WTC11 (cell line): ENCODE measurements at regions not wholly inside any gene's neighbourhood (a gene's known extent, or its start where the extent isn't known, plus 50 kb on each side); places are given as distances from the start of the nearest gene placed in this dataset.

ENCODE experiments used
- ATAC-seq: fragments of 200-7000 bp; cut with Tn5 transposase; 2 replicates; pipeline ENCODE4 v1.10.0; 2021; ENCODE audit warnings: mild to moderate bottlenecking, moderate library complexity
- CTCF ChIA-PET: fragments of 300-600 bp; sonication (Branson Sonifier 250); formaldehyde crosslinking; loops from one replicate; lab custom pipeline; 2021; ENCODE audit warnings: antibody characterized with exemption; lab: Charles Lee
- POLR2A ChIA-PET: fragments of 350-600 bp; sonication (Branson Sonifier 250); formaldehyde crosslinking; loops from one replicate; lab custom pipeline; 2021; ENCODE audit warnings: antibody characterized with exemption; lab: Charles Lee
- DNase-seq: peaks from one replicate; pipeline ENCODE4 v3.0.0; 2021; ENCODE audit warnings: low spot score
- H3K27ac Mint-ChIP-seq: 2 replicates; pipeline ENCODE4 v1.8.0; 2021; ENCODE audit warnings: mixed read lengths
- H3K27me3 Mint-ChIP-seq: 2 replicates; pipeline ENCODE4 v1.8.0; 2021; ENCODE audit warnings: low read depth, mild to moderate bottlenecking, moderate library complexity, mixed read lengths
- H3K36me3 Mint-ChIP-seq: 2 replicates; pipeline ENCODE4 v1.8.0; 2021; ENCODE audit warnings: mixed read lengths
- H3K4me1 Mint-ChIP-seq: 2 replicates; pipeline ENCODE4 v1.8.0; 2022; ENCODE audit warnings: mixed read lengths
- H3K4me3 Mint-ChIP-seq: 2 replicates; pipeline ENCODE4 v1.8.0; 2021; ENCODE audit warnings: mild to moderate bottlenecking, moderate library complexity, mixed read lengths
- H3K9me3 Mint-ChIP-seq: 2 replicates; pipeline ENCODE4 v1.8.0; 2021; ENCODE audit warnings: mixed read lengths
- AFF4 ChIP-seq: sonication (generic); formaldehyde crosslinking; IDR thresholded peaks from 2 replicates; pipeline ENCODE4 v1.8.1; 2023; ENCODE audit warnings: mild to moderate bottlenecking, missing genetic modification reagents, borderline replicate concordance
- CDX4 ChIP-seq: fragments of 250-450 bp; sonication (Bioruptor Pico); IDR thresholded peaks from 2 replicates; pipeline ENCODE4 v1.9.0; 2021; ENCODE audit warnings: moderate library complexity, mild to moderate bottlenecking, inconsistent platforms, borderline replicate concordance
- E2F1 ChIP-seq: sonication (generic); formaldehyde crosslinking; IDR thresholded peaks from 2 replicates; pipeline ENCODE4 v1.8.0; 2022; ENCODE audit warnings: mild to moderate bottlenecking, missing genetic modification reagents
- ESRRA ChIP-seq: sonication (generic); formaldehyde crosslinking; IDR thresholded peaks from 2 replicates; pipeline ENCODE4 v1.8.1; 2022; ENCODE audit warnings: mild to moderate bottlenecking, missing genetic modification reagents, borderline replicate concordance
- ETV6 ChIP-seq: sonication (generic); formaldehyde crosslinking; IDR thresholded peaks from 2 replicates; pipeline ENCODE4 v1.8.1; 2022; ENCODE audit warnings: mild to moderate bottlenecking, missing genetic modification reagents
- GABPB1 ChIP-seq: sonication (generic); formaldehyde crosslinking; IDR thresholded peaks from 2 replicates; pipeline ENCODE4 v1.8.1; 2023; ENCODE audit warnings: mild to moderate bottlenecking, missing genetic modification reagents
- GRHL2 ChIP-seq: fragments of 250-450 bp; sonication (Bioruptor Pico); IDR thresholded peaks from 2 replicates; pipeline ENCODE4 v1.8.0; 2022; ENCODE audit warnings: mild to moderate bottlenecking, moderate library complexity; ENCODE audit not compliant: insufficient replicate concordance, severe bottlenecking
- HMGA2 ChIP-seq: fragments of 250-450 bp; sonication (Bioruptor Pico); IDR thresholded peaks from 2 replicates; pipeline ENCODE4 v1.4.0; 2021; ENCODE audit warnings: mild to moderate bottlenecking, moderate library complexity
- HMGXB4 ChIP-seq: sonication (generic); formaldehyde crosslinking; IDR thresholded peaks from 2 replicates; pipeline ENCODE4 v1.8.1; 2023; ENCODE audit warnings: mild to moderate bottlenecking, moderate library complexity, missing genetic modification reagents
- MAX ChIP-seq: sonication (generic); formaldehyde crosslinking; IDR thresholded peaks from 2 replicates; pipeline ENCODE4 v1.8.0; 2022; ENCODE audit warnings: mild to moderate bottlenecking, missing genetic modification reagents
- PRDM15 ChIP-seq: sonication (generic); formaldehyde crosslinking; IDR thresholded peaks from 2 replicates; pipeline ENCODE4 v1.8.0; 2022; ENCODE audit warnings: missing genetic modification reagents
- SMAD4 ChIP-seq: sonication (generic); formaldehyde crosslinking; IDR thresholded peaks from 2 replicates; pipeline ENCODE4 v1.8.0; 2022; ENCODE audit warnings: mild to moderate bottlenecking, missing genetic modification reagents
- TEAD4 ChIP-seq: sonication (generic); formaldehyde crosslinking; IDR thresholded peaks from 2 replicates; pipeline ENCODE4 v1.8.0; 2022; ENCODE audit warnings: mild to moderate bottlenecking, missing genetic modification reagents
- ZNF219 ChIP-seq: sonication (generic); formaldehyde crosslinking; IDR thresholded peaks from 2 replicates; pipeline ENCODE4 v1.8.0; 2023; ENCODE audit warnings: missing genetic modification reagents, mild to moderate bottlenecking, borderline replicate concordance
- TF ChIP-seq, protein P1 (sequence below): sonication (generic); formaldehyde crosslinking; IDR thresholded peaks from 2 replicates; pipeline ENCODE4 v1.8.1; 2022; ENCODE audit warnings: low read depth, mild to moderate bottlenecking, moderate library complexity, missing genetic modification reagents, borderline replicate concordance
- TF ChIP-seq, protein P2 (sequence below): sonication (generic); formaldehyde crosslinking; IDR thresholded peaks from 2 replicates; pipeline ENCODE4 v1.8.1; 2023; ENCODE audit warnings: mild to moderate bottlenecking, missing genetic modification reagents
- TF ChIP-seq, protein P3 (sequence below): sonication (generic); formaldehyde crosslinking; IDR thresholded peaks from 2 replicates; pipeline ENCODE4 v1.8.0; 2022; ENCODE audit warnings: mild to moderate bottlenecking, missing genetic modification reagents

GRCh38 chr12:86770871-86771270, 514.7 kb upstream of the MGAT4C start (continued):
- TF ChIP-seq GABPB1, result no peak
- TF ChIP-seq TEAD4, result no peak
- TF ChIP-seq ESRRA (CRISPR knock-in tag), result no peak
- no peak for TF ChIP-seq PRDM15 (CRISPR knock-in tag)
- TF ChIP-seq GRHL2 (CRISPR knock-in tag), result no peak
- no peak for TF ChIP-seq SMAD4 (CRISPR knock-in tag)
- TF ChIP-seq, protein P1, sequence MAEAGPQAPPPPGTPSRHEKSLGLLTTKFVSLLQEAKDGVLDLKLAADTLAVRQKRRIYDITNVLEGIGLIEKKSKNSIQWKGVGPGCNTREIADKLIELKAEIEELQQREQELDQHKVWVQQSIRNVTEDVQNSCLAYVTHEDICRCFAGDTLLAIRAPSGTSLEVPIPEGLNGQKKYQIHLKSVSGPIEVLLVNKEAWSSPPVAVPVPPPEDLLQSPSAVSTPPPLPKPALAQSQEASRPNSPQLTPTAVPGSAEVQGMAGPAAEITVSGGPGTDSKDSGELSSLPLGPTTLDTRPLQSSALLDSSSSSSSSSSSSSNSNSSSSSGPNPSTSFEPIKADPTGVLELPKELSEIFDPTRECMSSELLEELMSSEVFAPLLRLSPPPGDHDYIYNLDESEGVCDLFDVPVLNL, result no peak
- TF ChIP-seq, protein P2, sequence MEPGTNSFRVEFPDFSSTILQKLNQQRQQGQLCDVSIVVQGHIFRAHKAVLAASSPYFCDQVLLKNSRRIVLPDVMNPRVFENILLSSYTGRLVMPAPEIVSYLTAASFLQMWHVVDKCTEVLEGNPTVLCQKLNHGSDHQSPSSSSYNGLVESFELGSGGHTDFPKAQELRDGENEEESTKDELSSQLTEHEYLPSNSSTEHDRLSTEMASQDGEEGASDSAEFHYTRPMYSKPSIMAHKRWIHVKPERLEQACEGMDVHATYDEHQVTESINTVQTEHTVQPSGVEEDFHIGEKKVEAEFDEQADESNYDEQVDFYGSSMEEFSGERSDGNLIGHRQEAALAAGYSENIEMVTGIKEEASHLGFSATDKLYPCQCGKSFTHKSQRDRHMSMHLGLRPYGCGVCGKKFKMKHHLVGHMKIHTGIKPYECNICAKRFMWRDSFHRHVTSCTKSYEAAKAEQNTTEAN (CRISPR knock-in tag), result no peak
- no peak for TF ChIP-seq ZNF219
- no peak for TF ChIP-seq HMGXB4 (CRISPR knock-in tag)
- TF ChIP-seq CDX4, result no peak
- no peak for TF ChIP-seq ETV6 (CRISPR knock-in tag)

DNA sequence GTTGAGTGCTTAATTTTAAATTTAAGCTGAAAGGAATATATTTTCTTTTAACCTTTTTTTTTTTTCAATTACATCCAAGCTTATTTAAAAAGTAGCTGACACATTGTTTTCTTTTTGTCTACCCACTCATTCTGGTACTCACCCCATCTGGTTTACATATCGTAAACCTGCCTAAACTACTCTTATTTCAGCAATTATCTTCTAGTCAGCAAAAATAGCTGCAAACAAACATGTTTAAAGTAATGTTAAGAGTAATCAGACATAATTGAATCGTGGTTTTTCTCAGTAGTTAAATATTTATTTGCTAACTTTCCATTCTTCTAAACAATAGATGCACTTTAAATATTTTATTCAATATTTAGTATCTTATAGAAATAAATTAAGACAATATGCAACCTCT, 492.7 kb upstream of the MGAT4C start:
- H3K4me3 Mint-ChIP-seq, result no peak overlapping the region
- ChIA-PET POLR2A (no interaction called here), CTCF (no interaction called here)
- no peaks in the 10 kb centered on the region for H3K36me3 Mint-ChIP-seq
- DNase-seq (no peak), ATAC-seq (no peak)
- H3K4me1 Mint-ChIP-seq, result peaks cover 13% of the 10 kb centered on the region
- H3K9me3 Mint-ChIP-seq, result no peaks in the 10 kb centered on the region
- no peaks in the 10 kb centered on the region for H3K27me3 Mint-ChIP-seq
- H3K27ac Mint-ChIP-seq, result no peak overlapping the region
- no peak for TF ChIP-seq HMGA2 (CRISPR knock-in tag)
- TF ChIP-seq, protein P3, sequence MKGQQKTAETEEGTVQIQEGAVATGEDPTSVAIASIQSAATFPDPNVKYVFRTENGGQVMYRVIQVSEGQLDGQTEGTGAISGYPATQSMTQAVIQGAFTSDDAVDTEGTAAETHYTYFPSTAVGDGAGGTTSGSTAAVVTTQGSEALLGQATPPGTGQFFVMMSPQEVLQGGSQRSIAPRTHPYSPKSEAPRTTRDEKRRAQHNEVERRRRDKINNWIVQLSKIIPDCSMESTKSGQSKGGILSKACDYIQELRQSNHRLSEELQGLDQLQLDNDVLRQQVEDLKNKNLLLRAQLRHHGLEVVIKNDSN (CRISPR knock-in tag), result no peak
- no peak for TF ChIP-seq HMGXB4 (CRISPR knock-in tag)
- no peak for TF ChIP-seq AFF4
- TF ChIP-seq MAX (CRISPR knock-in tag), result no peak
- no peak for TF ChIP-seq E2F1 (CRISPR knock-in tag)
- no peak for TF ChIP-seq ESRRA (CRISPR knock-in tag)
